ENCODE measurements at regions not wholly inside any gene's neighbourhood (a gene's known extent, or its start where the extent isn't known, plus 50 kb on each side); places are given as distances from the start of the nearest gene placed in this dataset.

DNA sequence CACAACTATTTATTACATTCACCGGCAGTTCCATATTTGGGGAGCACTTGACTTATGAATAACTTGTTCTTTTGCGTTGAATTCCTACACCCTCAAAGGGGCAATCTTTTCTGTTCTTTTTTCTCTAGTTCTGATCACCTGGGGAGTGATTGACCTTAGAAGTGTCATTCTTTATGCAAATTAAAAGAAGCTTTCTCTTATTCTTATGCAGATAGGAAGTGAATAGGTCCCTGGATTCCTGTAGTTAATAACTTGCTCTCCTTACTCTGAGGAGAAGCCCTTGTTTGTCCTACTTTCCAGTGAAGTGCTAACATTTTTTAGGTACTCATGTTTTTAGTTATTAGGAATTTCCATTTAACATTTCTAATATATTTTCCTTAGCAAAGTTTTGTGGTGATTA lies 569.8 kb upstream of the LRRTM1 start:
- FAIRE-seq, result no peak

DNA sequence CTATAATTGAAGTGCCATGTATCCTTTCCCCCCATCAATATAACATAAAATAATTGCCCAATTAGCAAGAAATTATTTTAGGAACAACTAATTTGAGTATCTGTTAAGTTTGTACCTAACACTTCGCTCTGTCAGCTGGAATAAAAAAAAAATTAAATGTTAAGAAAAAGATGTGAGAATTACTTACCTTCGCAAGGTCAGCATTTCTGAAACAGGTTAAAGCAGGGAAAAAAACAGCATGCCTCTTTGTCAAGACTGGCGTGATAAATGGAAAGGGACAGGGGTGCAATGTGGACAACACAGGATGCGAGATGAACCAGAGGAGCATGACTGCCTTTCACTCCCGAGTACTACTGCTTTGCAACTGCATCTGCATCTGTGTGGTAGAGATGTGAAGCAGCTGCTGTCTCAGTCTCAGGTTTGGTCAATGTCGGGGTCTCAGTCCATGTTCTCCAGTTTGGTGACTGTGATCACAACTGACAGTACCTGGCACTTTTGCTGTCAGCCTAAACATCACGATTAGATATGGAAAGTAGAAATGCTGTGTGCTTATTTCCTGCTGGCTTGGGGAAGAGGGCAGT lies 565.4 kb upstream of the LRRTM1 start:
- FAIRE-seq, result no peak

DNA sequence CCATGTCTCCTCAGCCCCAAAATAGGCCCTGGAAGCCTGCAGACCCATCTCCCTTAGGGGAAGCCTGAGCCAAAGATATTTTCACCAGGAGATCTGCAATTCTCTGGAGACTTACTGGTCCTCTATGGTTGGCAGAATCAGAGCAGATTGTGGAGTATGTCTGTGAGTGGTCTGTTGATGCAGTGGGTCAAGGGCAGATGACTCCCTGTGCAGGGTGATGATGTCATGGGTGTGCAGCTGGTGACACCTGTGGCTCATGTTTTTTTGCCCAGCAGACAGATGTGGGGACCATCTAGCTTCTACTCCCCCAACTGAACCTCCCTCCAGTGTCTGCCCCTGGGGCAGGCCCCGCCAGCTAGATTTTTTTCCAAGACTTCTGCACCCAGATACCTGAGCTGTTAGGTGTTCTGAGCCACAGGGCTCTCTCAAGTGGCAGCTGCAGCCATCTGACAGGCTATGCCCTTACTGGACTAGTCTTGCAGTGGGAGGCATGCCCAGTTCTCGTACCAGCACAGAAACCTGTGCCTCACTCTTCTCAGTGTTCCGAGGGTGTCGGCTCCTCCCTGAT lies 558.7 kb upstream of the LRRTM1 start:
- no peak for FAIRE-seq

DNA sequence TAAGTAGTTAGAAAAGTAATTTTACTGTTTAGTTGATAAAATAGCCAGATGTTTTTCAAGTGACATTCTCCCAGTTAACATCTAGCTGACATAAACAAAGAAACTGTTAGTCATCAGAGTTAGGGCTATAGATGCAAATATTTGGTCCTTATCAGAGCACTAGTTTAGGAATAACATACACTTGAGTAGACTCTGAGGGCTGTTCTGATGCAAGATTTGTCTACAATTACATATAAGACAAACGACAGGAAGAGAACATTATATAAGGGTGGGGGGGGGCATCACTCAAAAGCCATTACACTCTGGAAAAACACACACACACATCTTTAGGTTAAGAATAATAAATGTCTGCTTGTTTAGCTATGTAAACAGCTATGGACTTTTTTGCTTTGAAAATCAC lies 554.4 kb upstream of the LRRTM1 start:
- FAIRE-seq, result no peak

DNA sequence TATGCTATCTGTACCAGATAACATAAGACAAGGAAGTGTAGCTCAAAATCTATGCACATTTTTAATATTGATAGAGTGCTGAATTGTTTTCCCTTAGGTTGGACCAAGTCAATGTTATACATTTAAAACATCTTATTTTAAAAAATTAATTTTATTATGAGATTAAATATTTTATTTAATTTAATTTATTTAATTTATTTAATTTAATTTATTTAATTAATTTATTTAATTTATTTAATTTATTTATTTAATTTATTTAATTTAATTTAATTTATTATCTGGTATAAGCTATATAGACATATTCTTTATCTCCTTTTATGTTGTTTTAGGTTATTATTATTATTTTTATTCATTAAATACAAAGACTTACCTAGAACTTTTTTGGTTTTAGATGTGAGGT lies 551.7 kb upstream of the LRRTM1 start:
- peak; percentile 88 for FAIRE-seq

DNA sequence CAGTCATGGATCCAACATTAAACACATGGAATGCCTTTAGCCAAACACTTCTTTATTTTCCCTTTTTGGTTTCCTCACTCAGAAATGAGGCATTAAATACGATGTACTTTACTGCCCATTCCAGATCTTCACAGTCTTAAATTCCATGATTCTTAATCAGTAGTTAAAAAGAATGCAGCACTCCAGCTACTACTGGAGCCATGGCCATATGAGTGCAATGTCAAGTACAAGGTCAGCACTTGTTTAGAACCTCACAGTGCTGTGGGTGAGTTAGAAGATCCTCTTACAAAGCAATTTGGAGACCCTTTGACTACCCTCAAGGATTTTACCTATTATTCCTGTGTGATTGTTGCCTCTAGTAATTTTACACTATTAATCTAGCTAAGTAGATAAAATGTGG lies 550.3 kb upstream of the LRRTM1 start:
- no peak for FAIRE-seq

DNA sequence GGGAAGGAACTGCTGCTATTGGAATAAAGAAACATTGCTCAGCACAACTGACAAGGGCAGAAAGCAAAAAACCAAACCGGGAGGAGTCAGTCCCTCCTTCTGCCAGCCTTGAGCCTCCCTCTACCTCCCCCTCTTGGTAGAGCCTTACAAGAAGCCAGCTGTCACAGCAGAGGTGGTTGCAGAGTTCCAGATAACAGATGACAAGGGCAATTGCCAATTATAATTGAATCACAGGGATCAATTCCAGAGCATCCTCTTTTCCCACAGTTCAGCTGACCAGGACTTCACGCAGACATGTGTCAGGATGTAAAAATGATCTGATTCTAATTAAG lies 548.2 kb upstream of the LRRTM1 start:
- no peak for FAIRE-seq

DNA sequence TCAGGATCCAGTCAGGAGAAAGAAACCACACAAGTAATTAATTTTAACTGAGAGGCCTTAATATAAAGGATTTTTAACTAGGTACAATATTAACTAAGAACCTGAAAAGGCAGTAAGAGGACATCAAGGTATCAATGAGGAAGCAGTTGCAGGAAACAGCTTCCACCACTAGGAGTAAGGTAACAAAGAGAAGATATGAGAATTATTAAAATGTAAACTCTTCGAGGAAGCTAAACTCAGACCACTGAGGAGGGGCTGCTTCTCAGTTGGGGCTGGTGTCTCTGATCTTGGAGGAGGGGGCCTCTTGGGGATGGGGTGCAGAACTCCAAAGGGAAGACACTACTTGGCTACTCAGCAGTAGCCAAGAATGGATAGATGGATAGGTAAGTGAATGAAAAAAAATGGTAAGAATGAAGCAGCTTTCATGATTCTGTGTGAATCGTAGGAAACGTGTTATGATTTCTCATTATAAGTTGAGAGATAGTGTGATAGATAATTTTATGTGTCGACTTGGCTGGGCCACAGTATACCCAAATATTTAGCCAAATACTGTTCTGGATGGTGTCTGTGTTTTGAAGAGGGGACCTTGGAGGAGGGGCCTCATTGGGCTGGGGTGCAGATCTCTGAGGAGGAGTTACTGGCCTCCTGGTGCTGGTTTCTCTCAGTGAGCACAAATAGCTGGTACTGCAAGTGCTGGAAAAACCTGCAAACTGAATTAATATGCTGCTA lies 547.7 kb upstream of the LRRTM1 start:
- FAIRE-seq, result no peak

DNA sequence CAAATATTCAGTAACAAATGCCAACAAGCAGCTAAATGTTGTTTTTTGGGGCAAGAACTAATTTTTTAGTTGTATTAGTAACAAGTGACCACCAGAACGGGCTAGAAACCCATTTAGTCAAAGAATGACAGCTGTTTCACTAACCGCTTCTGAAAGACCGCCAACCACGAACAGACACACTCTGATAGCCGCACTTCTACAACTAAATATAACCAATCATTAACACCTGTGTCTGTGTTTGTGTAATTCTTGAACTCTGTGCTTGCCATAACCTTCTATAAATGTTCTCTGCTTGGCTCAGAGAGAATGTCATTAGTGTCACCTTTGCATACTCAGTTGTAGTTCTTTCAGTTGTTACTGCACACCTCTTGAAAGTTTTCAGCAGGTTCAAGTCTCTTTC lies 526.3 kb upstream of the LRRTM1 start:
- no peak for FAIRE-seq

DNA sequence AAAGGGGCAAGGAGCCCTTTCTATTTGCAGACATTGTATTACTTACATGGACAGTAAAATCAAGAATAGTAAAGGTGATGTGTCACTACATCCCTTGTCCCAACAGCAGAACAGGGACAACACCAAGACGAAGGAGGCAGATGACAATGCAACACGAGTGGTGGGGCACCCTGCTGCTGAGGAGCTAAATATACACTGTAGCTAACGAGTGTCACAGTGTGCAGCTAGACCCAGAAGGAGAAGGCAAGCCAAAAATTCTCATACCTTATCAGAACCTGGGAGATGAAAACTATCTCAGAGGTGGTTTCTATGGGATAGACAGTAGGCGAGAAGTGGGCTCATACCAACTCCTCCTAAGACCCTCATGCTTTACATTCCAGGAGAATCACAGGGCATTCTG lies 518.4 kb upstream of the LRRTM1 start:
- FAIRE-seq, result no peak

DNA sequence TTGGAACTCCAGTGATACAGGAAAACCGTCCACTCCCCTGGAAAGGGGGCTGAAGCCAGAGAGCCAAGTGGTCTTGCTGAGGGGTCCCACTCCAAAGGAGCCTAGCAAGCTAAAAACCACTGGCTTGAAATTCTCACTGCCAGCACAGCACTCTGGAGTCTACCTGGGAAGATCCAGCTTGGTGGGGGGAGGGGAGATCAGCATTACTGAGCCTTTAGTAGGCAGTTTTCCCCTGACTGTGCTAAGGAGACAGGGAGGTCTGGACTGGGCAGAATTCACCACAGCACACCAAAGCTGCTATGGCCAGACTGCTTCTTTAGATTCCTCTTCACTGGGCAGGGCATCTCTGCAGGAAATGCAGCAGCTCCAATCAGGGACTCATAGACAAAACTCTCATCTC lies 510.7 kb upstream of the LRRTM1 start:
- no peak for FAIRE-seq

DNA sequence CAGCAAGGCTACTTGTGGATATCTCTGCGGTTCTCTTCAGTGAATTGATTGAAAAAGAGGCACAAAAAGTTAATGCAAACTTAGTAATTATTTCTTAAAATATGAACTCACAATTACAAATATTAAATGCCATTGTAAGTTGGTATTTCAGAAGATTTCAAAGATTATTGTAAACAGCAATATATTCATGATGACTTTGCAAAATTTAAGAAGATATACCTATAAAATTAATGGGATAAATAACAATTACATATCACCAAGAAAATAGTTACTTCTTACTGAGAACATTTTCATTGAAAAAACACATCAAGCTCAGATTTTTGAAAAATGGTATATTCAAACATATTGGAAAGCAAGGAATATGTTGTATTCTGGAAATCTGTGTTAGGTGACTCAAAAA lies 482.0 kb upstream of the LRRTM1 start:
- FAIRE-seq, result no peak

DNA sequence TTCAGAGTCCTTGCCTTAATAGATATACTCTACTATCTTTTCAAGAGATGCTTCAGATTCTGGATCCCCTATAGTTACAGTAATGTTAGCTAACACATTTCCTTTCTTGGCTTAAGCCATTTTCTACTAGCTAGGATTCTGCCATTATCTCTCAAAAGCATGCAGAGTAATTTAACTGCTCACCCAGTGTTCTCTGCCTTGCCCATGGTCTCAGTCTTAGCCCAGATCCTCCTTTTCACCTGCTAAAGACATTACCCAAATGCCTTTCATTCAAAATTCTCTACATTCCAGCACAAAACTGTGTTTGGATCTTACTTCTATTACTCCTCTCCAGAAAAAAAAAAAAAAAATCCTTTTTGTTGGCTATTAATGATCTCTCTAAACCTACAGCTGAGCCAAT lies 474.2 kb upstream of the LRRTM1 start:
- no peak for FAIRE-seq

DNA sequence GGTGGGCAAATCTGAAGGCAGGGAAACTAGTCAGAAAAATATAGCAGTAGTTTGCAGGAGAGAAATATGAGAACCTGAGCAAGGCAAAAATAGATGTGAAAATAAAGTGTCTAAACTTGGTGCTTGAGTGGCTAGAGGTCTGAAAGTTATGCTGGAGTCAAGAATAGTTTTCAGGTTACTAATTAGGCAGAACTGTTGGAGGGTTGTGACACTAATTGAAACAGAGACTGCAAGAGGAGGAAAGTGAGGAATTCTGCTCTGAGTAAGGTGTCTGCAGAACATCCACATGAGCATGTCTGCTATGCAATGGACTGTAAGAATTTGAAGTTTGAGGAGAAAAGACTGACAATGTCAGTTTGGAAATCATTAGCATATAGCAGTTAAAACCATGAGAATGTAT lies 444.0 kb upstream of the LRRTM1 start:
- no peak for FAIRE-seq

DNA sequence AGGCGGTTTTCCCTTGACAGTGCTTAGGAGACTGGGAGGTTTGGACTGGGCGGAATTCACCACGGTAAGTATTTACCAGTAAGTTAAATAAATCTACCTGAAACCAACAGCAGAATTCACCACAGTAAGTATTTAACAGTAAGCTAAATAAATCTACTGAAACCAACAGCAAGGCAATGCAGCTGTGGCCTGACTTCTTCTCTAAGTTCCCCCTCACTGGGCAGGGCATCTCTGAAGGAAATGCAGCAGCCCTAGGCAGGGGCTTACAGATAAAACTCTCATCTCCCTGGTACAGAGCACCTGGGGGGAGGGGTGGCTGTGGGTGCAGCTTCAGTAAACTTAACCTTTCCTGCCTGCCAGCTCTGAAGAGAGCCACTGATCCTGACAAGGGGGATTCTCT lies 432.5 kb upstream of the LRRTM1 start:
- FAIRE-seq, result no peak

DNA sequence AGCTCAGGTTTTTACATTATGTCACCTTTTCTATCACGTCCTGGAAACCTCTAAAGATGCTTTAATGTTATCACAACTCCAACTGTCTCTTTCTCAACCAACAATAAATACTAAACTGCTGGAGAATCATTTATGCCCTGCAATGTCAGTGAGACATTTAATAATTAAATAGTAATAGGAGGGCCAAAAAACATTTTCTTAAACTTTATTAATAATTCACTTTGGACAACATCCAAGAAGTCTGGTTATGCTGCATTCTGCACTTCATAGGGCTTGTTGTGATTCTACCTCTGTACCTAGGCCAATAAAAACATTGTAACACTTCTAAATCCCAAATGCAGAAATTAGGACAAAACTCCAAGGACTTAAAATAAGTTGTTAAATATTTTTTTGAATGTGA lies 420.4 kb upstream of the LRRTM1 start:
- FAIRE-seq, result no peak

DNA sequence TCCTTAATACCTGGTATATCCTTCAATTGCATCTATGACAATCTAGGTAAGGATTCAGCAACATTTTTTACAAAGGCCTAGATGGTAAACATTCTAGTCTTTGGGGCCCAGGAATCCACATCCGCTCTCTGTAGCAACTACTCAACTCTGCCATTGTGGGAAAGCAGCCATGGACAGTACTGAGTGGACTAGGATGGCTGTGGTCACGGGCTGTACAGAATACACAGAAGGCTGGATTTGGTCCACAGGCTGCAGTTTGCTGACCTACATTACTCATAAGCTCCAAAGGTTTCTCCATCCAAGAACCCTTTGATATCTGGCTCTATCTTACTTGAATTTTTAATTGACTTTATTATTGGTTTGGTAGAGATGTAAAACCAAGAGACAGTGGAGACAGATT lies 418.3 kb upstream of the LRRTM1 start:
- FAIRE-seq, result no peak

DNA sequence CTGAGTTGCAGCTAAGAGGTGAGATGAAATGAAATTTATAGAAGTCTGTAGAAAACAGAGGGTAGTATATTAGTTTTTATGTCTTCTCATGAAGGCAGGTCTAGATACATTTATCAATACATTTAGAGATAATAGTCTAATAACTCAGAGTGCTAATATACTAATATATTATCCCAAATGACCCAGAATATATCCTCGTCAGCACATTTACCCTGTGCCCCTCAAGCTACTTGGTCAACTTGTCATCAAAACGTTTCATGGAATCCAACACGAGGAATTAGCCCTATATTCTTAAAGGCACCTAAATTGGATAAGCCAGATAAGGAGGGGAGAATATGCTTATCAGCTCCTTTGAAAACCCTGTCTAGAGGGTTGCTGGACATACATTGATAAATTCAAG lies 415.1 kb upstream of the LRRTM1 start:
- FAIRE-seq, result no peak

DNA sequence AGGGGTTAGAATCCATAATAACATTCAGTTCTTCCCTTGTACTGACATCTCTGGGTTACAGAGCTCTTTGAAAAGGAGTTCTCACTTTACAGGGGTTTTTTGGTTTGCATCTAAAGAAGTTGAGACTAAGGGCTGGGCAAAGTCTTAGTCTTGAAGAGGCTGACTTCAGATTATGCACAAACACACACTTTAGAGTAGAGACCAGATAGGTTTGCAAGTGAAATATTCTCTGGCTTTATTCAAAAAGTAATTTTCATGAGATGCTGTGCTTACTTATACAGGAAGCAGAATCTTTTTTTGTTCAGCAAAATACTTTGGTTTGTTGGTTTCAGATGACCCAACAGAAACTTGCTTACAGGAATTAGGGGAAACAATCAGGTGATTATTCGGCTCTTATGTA lies 410.9 kb upstream of the LRRTM1 start:
- no peak for FAIRE-seq

DNA sequence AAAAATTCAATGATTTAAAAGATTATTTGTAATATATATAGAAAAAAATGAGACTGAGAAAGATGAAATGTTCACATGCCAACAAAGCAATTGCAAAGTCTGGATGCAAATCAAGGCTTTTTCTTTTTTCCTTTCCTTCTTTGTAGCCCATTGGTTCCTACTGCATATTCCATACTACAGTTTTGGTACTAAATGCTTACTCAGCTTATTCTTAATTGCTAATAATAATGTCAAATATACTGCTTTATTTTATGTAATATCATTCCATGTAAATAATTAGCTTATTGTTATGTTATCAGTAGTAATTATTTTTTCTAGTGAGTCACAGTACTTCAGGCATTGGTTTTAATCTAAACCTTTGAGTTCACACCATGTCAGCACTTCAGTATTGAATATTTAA lies 407.4 kb upstream of the LRRTM1 start:
- no peak for FAIRE-seq

DNA sequence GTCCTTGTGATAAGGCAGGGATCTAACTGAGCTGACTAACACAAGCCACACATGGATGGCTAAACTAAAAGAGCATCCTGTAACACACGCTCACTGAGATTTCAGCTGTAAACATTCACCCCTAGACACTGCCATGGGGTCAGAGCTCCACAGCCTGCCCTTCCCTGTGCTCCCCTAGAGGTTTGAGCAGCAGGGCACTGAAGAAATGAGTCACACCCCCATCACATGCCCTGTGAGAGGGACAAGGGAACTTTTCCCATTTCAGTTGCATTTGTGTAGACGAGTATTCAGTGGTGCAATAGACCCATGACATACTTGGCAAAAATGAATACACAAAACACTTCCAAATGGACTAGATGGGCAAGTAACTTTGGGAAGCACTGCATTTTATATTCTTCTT lies 402.4 kb upstream of the LRRTM1 start:
- no peak for FAIRE-seq

DNA sequence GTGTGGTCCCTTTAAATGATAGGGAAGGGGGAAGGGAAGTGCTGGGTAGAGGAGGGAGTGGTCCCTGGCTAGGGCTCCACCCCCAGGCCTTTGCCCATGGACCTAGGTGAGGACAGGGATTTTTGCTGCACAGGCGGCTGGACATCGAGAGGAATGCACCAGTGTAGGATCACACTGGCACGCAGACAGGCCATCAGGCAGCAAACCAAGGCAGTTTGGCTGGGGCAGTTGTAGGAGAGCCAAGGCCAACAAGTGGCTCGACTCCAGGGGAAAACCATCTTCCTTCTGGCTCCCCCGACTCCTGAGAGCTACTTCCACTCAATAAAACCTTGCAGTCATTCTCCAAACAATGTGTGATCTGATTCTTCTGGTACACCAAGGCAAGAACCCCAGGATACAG lies 402.0 kb upstream of the LRRTM1 start:
- FAIRE-seq, result no peak

DNA sequence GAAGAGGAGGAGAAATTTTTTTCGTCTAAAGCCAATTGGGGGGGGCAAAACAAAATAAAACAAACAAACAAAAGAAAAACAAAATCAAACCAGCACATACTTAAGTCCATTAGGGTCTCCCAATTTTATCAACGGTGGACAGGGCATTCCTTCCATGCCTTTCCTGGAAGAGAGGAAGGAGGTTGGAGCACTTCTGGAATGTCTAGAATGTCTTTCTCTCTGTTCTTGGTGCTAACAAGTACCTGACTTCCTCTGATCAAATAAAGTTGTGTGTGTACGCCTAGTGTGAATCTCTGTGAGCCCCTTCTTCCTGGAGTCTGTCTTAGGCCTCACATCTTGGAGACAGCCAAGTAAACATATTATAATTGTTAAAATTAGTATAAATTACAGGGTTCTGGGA lies 399.0 kb upstream of the LRRTM1 start:
- FAIRE-seq, result no peak

DNA sequence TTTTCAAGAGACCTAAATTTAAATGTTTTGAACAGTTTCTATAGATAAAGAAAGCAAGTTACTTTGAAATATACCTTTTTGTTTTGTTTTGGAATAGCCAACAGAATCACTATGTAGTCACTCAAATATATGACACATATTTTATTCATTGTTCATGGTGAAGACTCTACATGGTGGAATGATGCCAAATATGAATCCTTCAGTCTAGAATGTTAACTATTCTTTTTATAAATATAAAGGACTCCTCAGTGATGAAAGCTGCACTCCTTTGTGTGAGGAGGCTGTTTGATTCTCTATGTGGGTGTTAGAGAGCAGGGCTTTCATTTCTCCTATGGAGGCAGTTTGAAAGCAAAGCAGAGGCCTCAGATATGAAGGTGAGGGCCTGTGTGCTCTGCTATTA lies 396.4 kb upstream of the LRRTM1 start:
- no peak for FAIRE-seq

All from endometrium (tissue), 2 donors.